ENCODE measurements at regions not wholly inside any gene's neighbourhood (a gene's known extent, or its start where the extent isn't known, plus 50 kb on each side); places are given as distances from the start of the nearest gene placed in this dataset.

GRCh38 chr16:11414815-11415775 is 69.8 kb downstream of the RMI2 start:
- TF ChIP-seq TAF1 (IDR thresholded peaks at IDR 0.05; ENCODE audit: borderline replicate concordance, insufficient read depth, low read length) (no peak), REST (IDR thresholded peaks at IDR 0.05; ENCODE audit: insufficient read depth in 1 of 2, low read depth in 2 of 2, low read length in 2 of 2) (no peak), POLR2AphosphoS5 (IDR thresholded peaks at IDR 0.05; ENCODE audit: low read depth, low read length) (no peak), FOXP2 (optimal IDR thresholded peaks at IDR 0.05; ENCODE audit: borderline replicate concordance, extremely low read depth, extremely low read length, insufficient read depth) (no peak), SIN3A (IDR thresholded peaks at IDR 0.05; ENCODE audit: borderline replicate concordance, insufficient read depth, low read length) (no peak)

- TF ChIP-seq TAF1 (IDR thresholded peaks at IDR 0.05; ENCODE audit: borderline replicate concordance, insufficient read depth, low read length) (no peak), SIN3A (IDR thresholded peaks at IDR 0.05; ENCODE audit: borderline replicate concordance, insufficient read depth, low read length) (no peak), FOXP2 (optimal IDR thresholded peaks at IDR 0.05; ENCODE audit: borderline replicate concordance, extremely low read depth, extremely low read length, insufficient read depth) (no peak), POLR2AphosphoS5 (IDR thresholded peaks at IDR 0.05; ENCODE audit: low read depth, low read length) (no peak), REST (IDR thresholded peaks at IDR 0.05; ENCODE audit: insufficient read depth in 1 of 2, low read depth in 2 of 2, low read length in 2 of 2) (no peak)
Observed at GRCh38 chr16:11416228-11417001, 71.2 kb downstream of the RMI2 start.

- no peak for TF ChIP-seq FOXP2 (optimal IDR thresholded peaks at IDR 0.05; ENCODE audit: borderline replicate concordance, extremely low read depth, extremely low read length, insufficient read depth)
- TF ChIP-seq SIN3A (IDR thresholded peaks at IDR 0.05; ENCODE audit: borderline replicate concordance, insufficient read depth, low read length): no peak
Observed at GRCh38 chr16:11417487-11417886, 72.2 kb downstream of the RMI2 start.

GRCh38 chr16:11418506-11418905 is 73.2 kb downstream of the RMI2 start:
- no peak for TF ChIP-seq FOXP2 (optimal IDR thresholded peaks at IDR 0.05; ENCODE audit: borderline replicate concordance, extremely low read depth, extremely low read length, insufficient read depth)
- TF ChIP-seq TAF1 (IDR thresholded peaks at IDR 0.05; ENCODE audit: borderline replicate concordance, insufficient read depth, low read length): no peak
- no peak for TF ChIP-seq POLR2AphosphoS5 (IDR thresholded peaks at IDR 0.05; ENCODE audit: low read depth, low read length)
- TF ChIP-seq REST (IDR thresholded peaks at IDR 0.05; ENCODE audit: insufficient read depth in 1 of 2, low read depth in 2 of 2, low read length in 2 of 2): no peak
- no peak for TF ChIP-seq SIN3A (IDR thresholded peaks at IDR 0.05; ENCODE audit: borderline replicate concordance, insufficient read depth, low read length)

GRCh38 chr16:11420895-11421294 is 75.6 kb downstream of the RMI2 start:
- TF ChIP-seq SIN3A (IDR thresholded peaks at IDR 0.05; ENCODE audit: borderline replicate concordance, insufficient read depth, low read length) (no peak), POLR2AphosphoS5 (IDR thresholded peaks at IDR 0.05; ENCODE audit: low read depth, low read length) (no peak), FOXP2 (optimal IDR thresholded peaks at IDR 0.05; ENCODE audit: borderline replicate concordance, extremely low read depth, extremely low read length, insufficient read depth) (no peak), TAF1 (IDR thresholded peaks at IDR 0.05; ENCODE audit: borderline replicate concordance, insufficient read depth, low read length) (no peak), REST (IDR thresholded peaks at IDR 0.05; ENCODE audit: insufficient read depth in 1 of 2, low read depth in 2 of 2, low read length in 2 of 2) (no peak)

Data from PFSK-1 (cell line).